OCI-LY3 (cell line): ENCODE measurements at regions not wholly inside any gene's neighbourhood (a gene's known extent, or its start where the extent isn't known, plus 50 kb on each side); places are given as distances from the start of the nearest gene placed in this dataset.
"Not testable (repeated sequence)": the region's sequence is repeated elsewhere in the genome, so short reads cannot be mapped to it uniquely, and the experiment has no call there.

Source experiments
- H2AFZ ChIP-seq: fragments of 200-600, 300-600 bp; shearing (Covaris generic); 2 replicates; pipeline ENCODE4 v1.6.0; 2014; ENCODE audit warnings: antibody characterized with exemption, low read depth, low read length
- H3K27ac ChIP-seq: fragments of 200-600, 300-600 bp; sonication (generic); 2 replicates; pipeline ENCODE4 v1.5.1; 2014; ENCODE audit warnings: mild to moderate bottlenecking, low read length, moderate library complexity, mixed read lengths
- H3K27me3 ChIP-seq: fragments of 200-600, 300-600 bp; sonication (generic); 2 replicates; pipeline ENCODE4 v1.6.1; 2014; ENCODE audit warnings: low read depth, low read length, mixed read lengths
- H3K36me3 ChIP-seq: fragments of 200-600, 300-600 bp; sonication (generic); replicated peaks from 2 replicates; pipeline ENCODE3; 2014; ENCODE audit warnings: low read depth, low read length, mixed read lengths
- H3K4me1 ChIP-seq: fragments of 300-600, 200-600 bp; sonication (generic); 2 replicates; pipeline ENCODE4 v1.6.1; 2014; ENCODE audit warnings: low read length, mixed read lengths
- H3K4me2 ChIP-seq: fragments of 200-600, 300-600 bp; sonication (generic); 2 replicates; pipeline ENCODE4 v1.6.1; 2014; ENCODE audit warnings: low read length, mixed read lengths
- H3K4me3 ChIP-seq: fragments of 300-600, 200-600 bp; sonication (generic); 2 replicates; pipeline ENCODE4 v1.5.1; 2014; ENCODE audit warnings: antibody characterized with exemption, mild to moderate bottlenecking, low read length, moderate library complexity
- H3K79me2 ChIP-seq: fragments of 300-600, 200-600 bp; shearing (Covaris generic); 2 replicates; pipeline ENCODE4 v1.6.1; 2014; ENCODE audit warnings: mild to moderate bottlenecking, low read length, mixed read lengths
- H3K9ac ChIP-seq: fragments of 300-600, 200-600 bp; shearing (Covaris generic); 2 replicates; pipeline ENCODE4 v1.6.0; 2014; ENCODE audit warnings: mild to moderate bottlenecking, low read length, moderate library complexity
- H3K9me3 ChIP-seq: fragments of 200-600, 300-600 bp; shearing (Covaris generic); 2 replicates; pipeline ENCODE4 v1.6.1; 2014; ENCODE audit warnings: low read length, mixed read lengths; ENCODE audit not compliant: insufficient read depth
- H4K20me1 ChIP-seq: fragments of 200-600, 300-600 bp; sonication (generic); 2 replicates; pipeline ENCODE4 v1.6.1; 2016; ENCODE audit warnings: low read length, mixed read lengths; ENCODE audit not compliant: insufficient read depth
- EZH2phosphoT487 ChIP-seq: fragments of 200-600 bp; shearing (Covaris generic); IDR thresholded peaks from 2 replicates; pipeline ENCODE4 v1.6.1; 2018; ENCODE audit warnings: antibody characterized with exemption, mixed run types, low read depth
- TF ChIP-seq, protein P1 (sequence below): fragments of 200-600, 300-600 bp; sonication (generic); IDR thresholded peaks from 2 replicates; pipeline ENCODE4 v1.5.1; 2014; ENCODE audit warnings: antibody characterized with exemption, low read length, low read depth

DNA sequence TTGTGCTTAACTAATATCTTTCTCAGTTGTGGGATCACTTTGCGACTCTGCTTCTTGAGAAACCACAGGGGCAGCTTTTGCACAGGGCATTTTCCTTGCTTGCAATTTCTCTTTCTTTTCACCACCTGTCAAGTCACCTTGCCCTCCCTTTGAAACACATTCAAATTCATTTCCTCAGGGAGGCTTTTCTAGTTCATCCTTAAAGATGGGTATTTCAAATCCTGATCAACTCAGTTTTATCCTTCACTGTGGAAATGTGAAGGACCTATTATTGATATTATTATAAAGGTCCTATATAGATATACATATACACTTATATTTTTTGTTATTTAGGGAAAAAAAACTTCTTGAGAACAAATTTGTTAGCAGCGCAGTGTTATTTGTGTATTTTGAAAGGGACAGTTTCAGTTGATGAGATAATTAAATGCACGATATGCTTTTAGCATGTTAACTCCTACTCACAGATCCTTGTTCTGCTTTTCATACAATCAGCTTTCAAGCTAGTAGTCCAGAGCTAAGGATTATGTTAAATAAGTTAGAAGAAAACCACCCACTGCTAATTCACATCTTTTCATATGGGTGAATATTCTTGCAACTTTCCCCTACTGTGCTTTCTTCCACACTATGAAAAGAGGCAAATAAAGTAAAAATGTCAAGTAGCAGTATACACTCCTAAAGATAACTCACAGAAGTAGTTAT, 501.4 kb upstream of the RGS6 start:
- H3K4me2 ChIP-seq, result peak overlapping the region; percentile 63
- peaks cover 3% of the 10 kb centered on the region; the same call in 1 of the 2 replicates for H3K9me3 ChIP-seq
- TF ChIP-seq, protein P1, sequence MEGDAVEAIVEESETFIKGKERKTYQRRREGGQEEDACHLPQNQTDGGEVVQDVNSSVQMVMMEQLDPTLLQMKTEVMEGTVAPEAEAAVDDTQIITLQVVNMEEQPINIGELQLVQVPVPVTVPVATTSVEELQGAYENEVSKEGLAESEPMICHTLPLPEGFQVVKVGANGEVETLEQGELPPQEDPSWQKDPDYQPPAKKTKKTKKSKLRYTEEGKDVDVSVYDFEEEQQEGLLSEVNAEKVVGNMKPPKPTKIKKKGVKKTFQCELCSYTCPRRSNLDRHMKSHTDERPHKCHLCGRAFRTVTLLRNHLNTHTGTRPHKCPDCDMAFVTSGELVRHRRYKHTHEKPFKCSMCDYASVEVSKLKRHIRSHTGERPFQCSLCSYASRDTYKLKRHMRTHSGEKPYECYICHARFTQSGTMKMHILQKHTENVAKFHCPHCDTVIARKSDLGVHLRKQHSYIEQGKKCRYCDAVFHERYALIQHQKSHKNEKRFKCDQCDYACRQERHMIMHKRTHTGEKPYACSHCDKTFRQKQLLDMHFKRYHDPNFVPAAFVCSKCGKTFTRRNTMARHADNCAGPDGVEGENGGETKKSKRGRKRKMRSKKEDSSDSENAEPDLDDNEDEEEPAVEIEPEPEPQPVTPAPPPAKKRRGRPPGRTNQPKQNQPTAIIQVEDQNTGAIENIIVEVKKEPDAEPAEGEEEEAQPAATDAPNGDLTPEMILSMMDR, result no peak
- TF ChIP-seq EZH2phosphoT487, result no peak
- no peaks in the 10 kb centered on the region for H3K79me2 ChIP-seq
- peak overlapping the region; percentile 17; the same call in 1 of the 2 replicates for H3K9ac ChIP-seq
- H4K20me1 ChIP-seq, result no peaks in the 10 kb centered on the region
- no peaks in the 10 kb centered on the region for H3K27me3 ChIP-seq
- H3K4me3 ChIP-seq, result peak overlapping the region; percentile 41
- peaks cover 10% of the 10 kb centered on the region for H3K36me3 ChIP-seq
- no peak overlapping the region for H3K27ac ChIP-seq
- no peak overlapping the region for H2AFZ ChIP-seq
- H3K4me1 ChIP-seq, result peaks cover 11% of the 10 kb centered on the region

DNA sequence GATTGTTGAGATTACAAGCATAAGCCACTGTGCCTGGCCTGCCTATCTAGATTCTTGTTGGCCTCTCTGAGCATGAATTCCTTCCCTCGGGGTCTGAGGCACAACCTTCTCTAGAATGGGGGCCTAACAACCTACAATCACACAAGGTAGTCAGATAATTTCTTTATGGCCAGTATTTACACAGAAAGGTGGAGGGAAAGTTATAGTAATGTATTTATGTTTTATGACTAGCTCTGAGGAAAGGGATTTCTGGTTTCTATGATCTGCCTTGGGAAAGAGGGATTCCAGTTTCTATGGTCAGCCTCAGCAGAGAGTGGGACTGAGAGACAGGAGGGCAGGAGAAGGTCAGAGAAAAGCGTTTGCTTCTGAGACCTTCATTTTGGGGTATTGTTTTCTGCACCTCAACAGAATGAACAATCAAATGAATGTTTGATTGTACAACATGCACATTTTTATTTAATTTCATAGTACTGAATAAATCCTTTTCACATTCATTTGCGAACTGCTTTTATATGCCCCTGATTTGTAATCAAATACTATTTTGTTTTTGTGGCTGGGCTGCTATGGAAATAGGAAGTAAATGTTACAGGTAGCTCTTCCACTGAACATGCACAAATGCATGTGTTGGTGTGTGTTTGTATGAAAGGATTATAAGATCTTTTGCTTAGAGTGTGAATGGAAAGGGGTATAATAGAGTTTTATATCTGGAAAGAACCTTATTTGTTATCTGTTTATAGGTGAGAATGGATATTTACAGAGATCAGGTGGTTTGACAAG, 499.7 kb upstream of the RGS6 start:
- Histone ChIP-seq H3K4me2 (no peak overlapping the region), H3K4me1 (peaks cover 13% of the 10 kb centered on the region), H4K20me1 (no peaks in the 10 kb centered on the region), H3K9me3 (no peaks in the 10 kb centered on the region), H2AFZ (no peak overlapping the region), H3K27ac (no peak overlapping the region), H3K36me3 (no peaks in the 10 kb centered on the region), H3K79me2 (no peaks in the 10 kb centered on the region; the same call in 1 of the 2 replicates), H3K27me3 (no peaks in the 10 kb centered on the region), H3K4me3 (no peak overlapping the region), H3K9ac (no peak overlapping the region)
- TF ChIP-seq EZH2phosphoT487, result no peak
- TF ChIP-seq, protein P1, result no peak

DNA sequence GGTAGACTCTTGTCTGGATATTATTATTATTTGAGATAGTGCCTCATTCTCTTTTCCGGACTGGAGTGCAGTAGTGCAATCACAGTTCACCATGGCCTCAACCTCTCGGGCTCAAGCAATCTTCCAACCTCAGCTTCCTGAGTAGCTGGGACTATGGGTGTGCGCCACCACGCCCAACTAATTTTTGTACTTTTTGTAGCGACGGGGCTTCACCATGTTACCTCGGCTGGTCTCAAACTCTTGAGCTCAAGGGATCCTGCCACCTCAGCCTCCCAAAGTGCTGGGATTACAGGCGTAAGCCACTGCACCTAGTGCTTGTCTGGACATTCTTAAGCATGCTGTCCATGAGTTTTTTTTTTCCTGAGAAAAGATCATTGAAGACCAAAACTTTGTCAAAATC, 498.9 kb upstream of the RGS6 start:
- peaks cover 19% of the 10 kb centered on the region for H3K4me1 ChIP-seq
- H3K9ac ChIP-seq, result no peak overlapping the region

DNA sequence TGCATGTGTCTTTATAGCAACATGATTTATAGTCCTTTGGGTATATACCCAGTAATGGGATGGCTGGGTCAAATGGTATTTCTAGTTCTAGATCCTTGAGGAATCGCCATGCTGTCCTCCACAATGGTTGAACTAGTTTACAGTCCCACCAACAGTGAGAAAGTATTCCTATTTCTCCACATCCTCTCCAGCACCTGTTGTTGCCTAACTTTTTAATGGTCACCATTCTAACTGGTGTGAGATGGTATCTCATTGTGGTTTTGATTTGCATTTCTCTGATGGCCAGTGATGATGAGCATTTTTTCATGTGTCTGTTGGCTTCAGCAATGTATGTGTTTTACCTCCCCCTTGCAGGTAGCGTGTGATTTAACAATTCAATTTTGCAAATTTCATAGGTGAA, 496.6 kb upstream of the RGS6 start:
- not testable (repeated sequence) for H3K27me3 ChIP-seq, H3K4me3 ChIP-seq, H2AFZ ChIP-seq, H3K36me3 ChIP-seq, H3K4me2 ChIP-seq, H3K9me3 ChIP-seq, H3K27ac ChIP-seq, H3K9ac ChIP-seq, H4K20me1 ChIP-seq, H3K79me2 ChIP-seq
- H3K4me1 ChIP-seq, result peaks cover 25% of the 10 kb centered on the region

More for the DNA sequence above, 498.9 kb upstream of the RGS6 start:
- H2AFZ ChIP-seq, result no peak overlapping the region
- H3K9me3 ChIP-seq, result no peaks in the 10 kb centered on the region
- H3K4me3 ChIP-seq, result no peak overlapping the region
- no peak overlapping the region for H3K4me2 ChIP-seq
- H3K27me3 ChIP-seq, result no peaks in the 10 kb centered on the region
- TF ChIP-seq, protein P1, result no peak
- no peak for TF ChIP-seq EZH2phosphoT487
- no peaks in the 10 kb centered on the region for H4K20me1 ChIP-seq
- no peaks in the 10 kb centered on the region for H3K36me3 ChIP-seq
- H3K79me2 ChIP-seq, result no peaks in the 10 kb centered on the region; the same call in 1 of the 2 replicates
- H3K27ac ChIP-seq, result no peak overlapping the region
